COLO668 (cell line): ENCODE measurements at regions not wholly inside any gene's neighbourhood (a gene's known extent, or its start where the extent isn't known, plus 50 kb on each side); places are given as distances from the start of the nearest gene placed in this dataset.
"Not testable (repeated sequence)": the region's sequence is repeated elsewhere in the genome, so short reads cannot be mapped to it uniquely, and the experiment has no call there.

ENCODE experiments used
- DNase-seq: peaks from one replicate; lab custom pipeline; 2025; ENCODE audit not compliant: unreplicated experiment; lab: John Stamatoyannopoulos, UW

- DNase-seq: no peak
Measured at GRCh38 chr5:84961193-84961592, 576.5 kb upstream of the EDIL3 start.

- DNase-seq: no peak
Measured at GRCh38 chr5:84961903-84962302, 577.2 kb upstream of the EDIL3 start.

GRCh38 chr5:84983093-84983492 is 598.4 kb upstream of the EDIL3 start:
- DNase-seq: no peak

GRCh38 chr5:84985148-84985547 is 600.5 kb upstream of the EDIL3 start:
- no peak for DNase-seq

GRCh38 chr5:84986688-84987087 is 602.0 kb upstream of the EDIL3 start:
- DNase-seq: no peak

- DNase-seq: no peak
Measured at GRCh38 chr5:85000671-85001070, 616.0 kb upstream of the EDIL3 start.

GRCh38 chr5:85002026-85002425 is 617.3 kb upstream of the EDIL3 start:
- DNase-seq: not testable (repeated sequence)

- no peak for DNase-seq
Measured at GRCh38 chr5:85010014-85010562, 625.4 kb upstream of the EDIL3 start.

- DNase-seq: no peak
Measured at GRCh38 chr5:85017261-85017660, 632.6 kb upstream of the EDIL3 start.

GRCh38 chr5:85030316-85031084 is 645.8 kb upstream of the EDIL3 start:
- DNase-seq: no peak

GRCh38 chr5:85049020-85049419 is 664.3 kb upstream of the EDIL3 start:
- no peak for DNase-seq

GRCh38 chr5:85052826-85053225 is 668.1 kb upstream of the EDIL3 start:
- DNase-seq: no peak

GRCh38 chr5:85069659-85070640 is 685.3 kb upstream of the EDIL3 start:
- no peak for DNase-seq

GRCh38 chr5:85077581-85077980 is 692.9 kb upstream of the EDIL3 start:
- DNase-seq: no peak

- DNase-seq: no peak
Measured at GRCh38 chr5:85096421-85096820, 711.7 kb upstream of the EDIL3 start.

- DNase-seq: no peak
Measured at GRCh38 chr5:85108471-85108870, 723.8 kb upstream of the EDIL3 start.

GRCh38 chr5:85109616-85110015 is 724.9 kb upstream of the EDIL3 start:
- no peak for DNase-seq

GRCh38 chr5:85132269-85132668 is 747.6 kb upstream of the EDIL3 start:
- no peak for DNase-seq

- DNase-seq: no peak
Measured at GRCh38 chr5:85140471-85140870, 755.8 kb upstream of the EDIL3 start.

- no peak for DNase-seq
Measured at GRCh38 chr5:85143138-85143537, 758.5 kb upstream of the EDIL3 start.

GRCh38 chr5:85148701-85149100 is 764.0 kb upstream of the EDIL3 start:
- DNase-seq: no peak

- DNase-seq: no peak
Measured at GRCh38 chr5:85159395-85159794, 774.7 kb upstream of the EDIL3 start.
